HG02973 (cell line): ENCODE measurements at regions not wholly inside any gene's neighbourhood (a gene's known extent, or its start where the extent isn't known, plus 50 kb on each side); places are given as distances from the start of the nearest gene placed in this dataset.
A peak's percentile ranks its signal among the peaks of the same experiment; 100 is the strongest.

ENCODE experiments used
- ATAC-seq: cut with Tn5 transposase; IDR thresholded peaks from one replicate; pipeline ENCODE4 v1.9.1; 2021; ENCODE audit warnings: moderate library complexity; ENCODE audit not compliant: unreplicated experiment

DNA sequence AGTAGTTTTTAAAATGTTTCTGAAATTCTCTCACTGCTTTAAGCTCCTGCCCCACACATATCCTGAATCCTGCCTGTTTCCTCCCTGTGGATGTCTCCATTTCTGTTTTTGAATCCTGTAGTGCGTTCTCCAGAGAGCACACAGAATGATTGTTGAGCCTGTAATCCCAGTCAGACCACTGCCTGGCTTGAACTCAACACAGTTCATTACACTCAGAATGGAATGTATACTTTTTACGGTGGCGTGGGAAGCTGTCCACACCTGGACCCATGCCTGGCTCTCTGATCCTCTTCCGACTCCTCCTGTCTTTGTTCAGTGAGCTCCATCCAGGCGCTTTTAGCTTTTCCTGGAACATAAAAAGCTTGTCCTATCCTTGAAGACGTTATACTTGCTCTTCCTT is 1217.0 kb upstream of the PRKX start:
- ATAC-seq, result no peak

GRCh38 chrX:4925911-4926310 is 1212.5 kb upstream of the PRKX start:
- ATAC-seq, result no peak

DNA sequence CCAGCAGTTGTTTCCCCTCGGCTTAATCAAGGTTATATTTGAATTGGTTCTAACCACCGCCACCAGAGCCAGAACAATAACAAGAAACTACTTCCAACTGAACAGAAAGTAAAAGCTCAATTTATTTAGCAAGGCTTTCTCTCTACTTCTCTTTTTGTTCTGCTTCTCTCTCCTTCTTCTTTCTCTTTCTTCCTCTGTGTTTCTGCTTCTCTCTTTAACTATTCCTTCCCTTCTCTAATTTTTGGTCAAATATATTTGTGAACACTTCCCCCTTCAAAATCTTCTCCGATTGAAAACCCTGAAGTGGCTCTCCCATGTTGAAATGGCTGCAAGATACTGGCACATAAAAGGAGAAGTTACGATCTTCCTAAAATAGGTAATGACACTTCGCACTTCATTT is 1195.9 kb upstream of the PRKX start:
- no peak for ATAC-seq

DNA sequence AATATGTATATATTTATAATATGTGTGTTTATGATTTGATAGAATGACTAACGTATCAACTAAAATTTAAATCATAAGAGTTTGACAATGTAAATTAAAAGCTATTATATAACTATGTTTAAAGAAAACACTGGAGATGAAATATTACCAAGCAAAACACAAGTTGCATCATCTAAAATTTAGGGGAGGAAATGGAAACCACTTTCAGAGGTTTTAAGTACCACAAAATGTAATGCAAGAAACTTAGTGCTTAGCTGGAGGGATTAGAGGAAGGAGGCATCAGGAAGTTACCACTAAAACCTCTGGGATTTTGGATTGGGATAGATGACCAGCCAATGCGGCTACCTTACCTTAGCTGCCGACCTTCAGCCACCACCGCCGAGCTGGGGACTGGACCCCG is 1192.1 kb upstream of the PRKX start:
- no peak for ATAC-seq

GRCh38 chrX:4881277-4881676 is 1167.8 kb upstream of the PRKX start:
- ATAC-seq, result no peak

DNA sequence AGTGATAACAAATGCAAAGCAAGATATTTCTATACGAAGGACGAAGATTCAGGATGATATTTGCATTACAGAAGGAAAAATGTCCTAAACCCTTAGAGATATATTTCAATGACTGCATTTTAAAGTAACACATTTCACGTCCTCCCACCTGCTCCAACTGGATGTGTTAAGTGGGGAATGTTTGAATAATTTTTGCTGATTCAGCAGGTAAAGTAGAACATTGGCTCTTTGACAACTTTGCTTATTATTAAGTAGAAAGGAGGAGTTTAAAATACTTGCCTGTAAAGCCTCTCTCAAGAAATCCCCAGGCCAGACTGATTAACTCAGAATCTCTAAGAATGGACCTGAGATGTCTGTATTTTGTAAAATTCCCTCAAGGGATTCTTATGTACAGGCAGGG is 1165.2 kb upstream of the PRKX start:
- ATAC-seq, result no peak

- ATAC-seq, result no peak
Measured at GRCh38 chrX:4876268-4876667, 1162.8 kb upstream of the PRKX start.

- ATAC-seq, result no peak
Measured at GRCh38 chrX:4851534-4851933, 1138.1 kb upstream of the PRKX start.

- ATAC-seq, result no peak
Measured at GRCh38 chrX:4850312-4850711, 1136.9 kb upstream of the PRKX start.

GRCh38 chrX:4844376-4844775 is 1130.9 kb upstream of the PRKX start:
- ATAC-seq, result no peak

- no peak for ATAC-seq
Measured at GRCh38 chrX:4841216-4841745, 1127.8 kb upstream of the PRKX start.

DNA sequence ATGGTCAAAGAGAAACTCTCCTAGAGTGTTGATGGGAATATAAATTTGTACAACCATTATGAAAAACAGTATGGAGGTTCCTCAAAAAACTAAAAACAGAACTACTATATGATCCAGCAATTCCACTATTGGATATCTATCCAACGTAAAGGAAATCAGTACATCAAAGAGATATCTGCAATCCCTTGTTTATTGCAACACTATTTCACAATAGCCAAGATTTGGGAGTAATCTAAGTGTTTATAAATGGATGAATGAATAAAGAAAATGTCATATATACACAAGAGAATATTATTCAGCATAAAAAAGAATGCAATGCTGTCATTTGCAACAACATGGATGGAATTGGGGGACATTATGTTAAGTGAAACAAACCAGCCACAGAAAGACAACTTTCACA is 1118.1 kb upstream of the PRKX start:
- no peak for ATAC-seq

DNA sequence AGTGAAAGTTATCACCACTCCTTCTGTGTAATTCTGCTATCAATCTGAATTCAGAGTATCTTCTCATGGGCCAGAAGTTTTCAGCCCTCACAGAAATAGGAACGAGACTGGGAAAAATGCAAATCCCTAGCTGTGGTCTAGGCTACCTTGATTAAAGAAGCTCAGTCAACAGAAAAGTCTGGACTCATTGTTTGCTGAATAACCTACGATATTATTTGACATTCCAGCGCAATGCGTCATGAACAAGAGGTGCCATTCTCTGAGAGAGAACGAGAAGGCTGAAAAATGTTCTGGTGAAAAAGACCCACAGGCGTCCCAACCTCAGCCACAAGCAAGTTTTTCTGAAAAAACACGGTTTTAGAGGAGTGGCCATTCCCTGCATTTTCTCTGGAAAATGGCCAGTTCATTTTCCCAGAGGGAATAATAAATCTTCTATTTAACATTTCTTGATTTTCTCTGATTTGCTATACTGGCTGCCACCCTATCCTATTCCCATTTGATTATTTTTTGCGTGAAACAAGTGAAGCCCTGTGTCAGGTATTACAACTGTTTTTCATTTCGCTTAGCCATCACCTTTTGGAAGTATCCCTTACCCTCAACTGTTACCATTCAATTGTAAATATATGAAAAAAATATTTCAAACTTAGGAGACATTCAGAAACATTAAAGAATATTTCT is 1117.6 kb upstream of the PRKX start:
- no peak for ATAC-seq

DNA sequence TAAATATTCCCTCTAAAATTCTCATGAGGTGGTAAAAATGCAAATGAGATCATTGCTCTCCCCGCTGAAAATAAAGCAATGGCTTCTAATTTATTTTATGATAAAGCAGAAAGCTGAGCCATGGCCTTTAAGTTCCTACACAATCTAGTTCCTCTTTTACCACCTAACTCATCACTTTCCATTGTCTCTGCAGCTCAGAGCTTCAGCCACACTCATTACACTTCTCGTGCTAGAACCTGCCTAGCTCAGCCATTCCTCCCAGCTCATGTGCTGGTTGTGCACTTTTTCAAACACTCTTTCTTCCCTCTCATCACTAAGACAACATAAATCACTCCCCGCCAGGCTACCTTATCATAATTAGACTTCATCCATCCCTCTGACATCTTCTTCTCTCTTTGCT is 1112.1 kb upstream of the PRKX start:
- ATAC-seq, result no peak

DNA sequence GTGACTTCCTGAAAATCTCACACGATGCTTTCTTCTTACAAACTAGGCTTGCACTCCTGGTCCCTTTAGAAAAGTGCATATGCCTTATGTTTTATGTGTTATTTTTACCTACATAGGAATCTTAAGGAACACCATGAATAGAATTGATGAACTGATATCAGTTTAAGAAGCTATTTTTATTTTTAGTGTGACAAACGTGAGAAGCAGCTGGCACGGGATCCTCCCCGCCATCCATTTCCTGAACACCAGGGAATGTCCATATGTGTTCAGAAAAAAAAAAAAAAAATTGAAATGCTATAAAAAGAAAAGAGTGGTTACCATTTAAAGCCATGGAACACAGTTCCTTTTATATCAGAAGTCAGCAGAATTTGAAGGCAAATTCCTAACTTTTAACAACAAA is 1096.1 kb upstream of the PRKX start:
- ATAC-seq, result no peak

- no peak for ATAC-seq
Measured at GRCh38 chrX:4805502-4805901, 1092.1 kb upstream of the PRKX start.

- no peak for ATAC-seq
Measured at GRCh38 chrX:4800756-4801155, 1087.3 kb upstream of the PRKX start.

- ATAC-seq, result no peak
Measured at GRCh38 chrX:4787971-4788370, 1074.5 kb upstream of the PRKX start.

- no peak for ATAC-seq
Measured at GRCh38 chrX:4764888-4765287, 1051.4 kb upstream of the PRKX start.

GRCh38 chrX:4762196-4762595 is 1048.7 kb upstream of the PRKX start:
- ATAC-seq, result no peak

GRCh38 chrX:4754878-4755604 is 1041.6 kb upstream of the PRKX start:
- ATAC-seq, result peak; percentile 96

DNA sequence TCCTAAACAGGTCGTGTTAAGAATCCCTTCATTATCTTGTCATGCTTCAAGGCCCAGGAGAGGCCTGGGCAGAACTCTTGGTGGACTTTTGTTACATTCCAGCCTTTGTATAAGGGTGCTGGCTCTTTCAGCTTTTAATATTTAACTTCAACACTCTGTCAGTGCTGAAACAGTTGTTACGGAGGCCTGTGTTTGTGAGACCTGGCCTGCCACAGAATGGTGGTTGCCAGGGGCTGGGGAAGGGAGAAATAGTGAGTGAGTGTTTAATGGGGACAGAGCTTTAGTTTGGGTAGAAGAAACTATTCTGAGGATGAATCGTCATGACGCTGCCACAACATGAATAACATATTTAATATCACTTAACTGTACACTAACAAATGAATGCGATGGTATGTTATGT is 1027.6 kb upstream of the PRKX start:
- ATAC-seq, result no peak

- ATAC-seq, result no peak
Measured at GRCh38 chrX:4735299-4735698, 1021.9 kb upstream of the PRKX start.
